A673 (cell line): ENCODE measurements at regions not wholly inside any gene's neighbourhood (a gene's known extent, or its start where the extent isn't known, plus 50 kb on each side); places are given as distances from the start of the nearest gene placed in this dataset.

Experiments
- BruUV-seq: library from RNA; stranded (reverse); fragments of 400-500 nt; replicated peaks from 2 replicates; lab custom pipeline; 2021; lab: Mats Ljungman, UMichigan
- CTCF ChIA-PET: fragments of 300-600 bp; sonication (Branson Sonifier 250); formaldehyde crosslinking; loops from one replicate; lab custom pipeline; 2022; ENCODE audit warnings: antibody characterized with exemption; lab: Charles Lee
- POLR2A ChIA-PET: fragments of 300-600 bp; sonication (Branson Sonifier 250); formaldehyde crosslinking; loops from one replicate; lab custom pipeline; 2022; ENCODE audit warnings: antibody characterized with exemption; ENCODE audit not compliant: low non-redundant PET; lab: Charles Lee
- DNase-seq: peaks from one replicate; pipeline ENCODE4 v3.0.0-alpha.2; 2015; ENCODE audit warnings: low spot score
- H3K27ac ChIP-seq: fragments of 200-600 bp; sonication (generic); 2 replicates; pipeline ENCODE4 v1.5.1; 2016; ENCODE audit warnings: mixed run types, low read depth, mild to moderate bottlenecking, mixed read lengths, antibody characterized with exemption, low read length; ENCODE audit not compliant: poor library complexity, severe bottlenecking
- H3K27me3 ChIP-seq: fragments of 200-600 bp; sonication (generic); replicated peaks from 2 replicates; pipeline ENCODE4 v1.6.1; 2017; ENCODE audit warnings: mixed run types, low read depth, mild to moderate bottlenecking, mixed read lengths, antibody characterized with exemption, low read length; ENCODE audit not compliant: insufficient read depth, poor library complexity
- H3K36me3 ChIP-seq: fragments of 200-600 bp; sonication (generic); 2 replicates; pipeline ENCODE4 v1.6.1; 2016; ENCODE audit warnings: mixed run types, mild to moderate bottlenecking, mixed read lengths, antibody characterized with exemption, low read length; ENCODE audit not compliant: insufficient read depth, poor library complexity, severe bottlenecking
- H3K4me1 ChIP-seq: fragments of 200-600 bp; sonication (generic); 2 replicates; pipeline ENCODE4 v1.6.1; 2017; ENCODE audit warnings: mixed run types, mild to moderate bottlenecking, mixed read lengths, antibody characterized with exemption, low read length; ENCODE audit not compliant: insufficient read depth, poor library complexity, severe bottlenecking
- H3K4me3 ChIP-seq: fragments of 200-600 bp; sonication (generic); 2 replicates; pipeline ENCODE4 v1.5.1; 2016; ENCODE audit warnings: low read depth, mixed run types, mild to moderate bottlenecking, mixed read lengths, low read length; ENCODE audit not compliant: poor library complexity, severe bottlenecking
- H3K9me3 ChIP-seq: fragments of 200-600 bp; sonication (generic); 2 replicates; pipeline ENCODE4 v1.6.1; 2016; ENCODE audit warnings: mixed run types, low read depth, mild to moderate bottlenecking, mixed read lengths, antibody characterized with exemption, low read length; ENCODE audit not compliant: poor library complexity, severe bottlenecking
- CTCF ChIP-seq: fragments of 300-800, 200-600 bp; sonication (generic); conservative IDR thresholded peaks from 2 replicates; pipeline ENCODE4 v1.5.1; 2017; ENCODE audit warnings: low read depth, mild to moderate bottlenecking, antibody characterized with exemption, low read length, moderate library complexity, mixed read lengths
- EZH2 ChIP-seq: fragments of 200-600 bp; sonication (generic); IDR thresholded peaks from 2 replicates; pipeline ENCODE4 v1.6.1; 2017; ENCODE audit warnings: borderline replicate concordance, low read depth, mild to moderate bottlenecking, mixed read lengths, antibody characterized with exemption, low read length; ENCODE audit not compliant: poor library complexity, severe bottlenecking
- intact Hi-C: fragments of 100-400 bp; cut with micrococcal nuclease; formaldehyde crosslinking; loops from one replicate; pipeline ENCODE4 v1.10.0; 2022; ENCODE audit not compliant: unreplicated experiment

DNA sequence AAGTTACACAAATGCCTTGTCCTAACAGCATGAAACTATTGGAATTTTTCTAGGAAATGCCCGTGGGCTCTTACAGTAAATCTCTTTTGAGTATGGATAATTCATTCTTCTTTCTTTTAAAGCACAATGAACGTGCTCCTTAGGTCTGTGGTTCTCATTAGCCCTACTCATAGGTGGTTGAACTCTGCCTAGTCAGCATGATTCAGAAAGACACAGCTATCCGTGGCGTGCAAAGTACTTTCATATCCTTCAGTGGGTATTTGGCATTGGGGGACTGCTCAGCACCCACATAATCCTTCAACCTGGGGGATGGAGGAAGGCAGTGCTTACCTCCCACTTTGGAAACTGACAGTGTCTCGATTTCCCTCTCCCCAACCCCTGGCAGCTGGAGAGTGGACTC is 462.0 kb upstream of the CLINT1 start:
- CTCF ChIA-PET = no interaction called here
- H3K4me1 ChIP-seq = no peaks in the 10 kb centered on the region
- H3K27ac ChIP-seq = no peak overlapping the region
- no peak overlapping the region for H3K4me3 ChIP-seq
- H3K27me3 ChIP-seq = no peaks in the 10 kb centered on the region
- TF ChIP-seq EZH2 (no peak), CTCF (no peak)
- intact Hi-C loops = no loop called here
- BruUV-seq = no TSS peak
- POLR2A ChIA-PET = no interaction called here
- DNase-seq = no peak
- no peaks in the 10 kb centered on the region for H3K36me3 ChIP-seq
- H3K9me3 ChIP-seq = no peaks in the 10 kb centered on the region

DNA sequence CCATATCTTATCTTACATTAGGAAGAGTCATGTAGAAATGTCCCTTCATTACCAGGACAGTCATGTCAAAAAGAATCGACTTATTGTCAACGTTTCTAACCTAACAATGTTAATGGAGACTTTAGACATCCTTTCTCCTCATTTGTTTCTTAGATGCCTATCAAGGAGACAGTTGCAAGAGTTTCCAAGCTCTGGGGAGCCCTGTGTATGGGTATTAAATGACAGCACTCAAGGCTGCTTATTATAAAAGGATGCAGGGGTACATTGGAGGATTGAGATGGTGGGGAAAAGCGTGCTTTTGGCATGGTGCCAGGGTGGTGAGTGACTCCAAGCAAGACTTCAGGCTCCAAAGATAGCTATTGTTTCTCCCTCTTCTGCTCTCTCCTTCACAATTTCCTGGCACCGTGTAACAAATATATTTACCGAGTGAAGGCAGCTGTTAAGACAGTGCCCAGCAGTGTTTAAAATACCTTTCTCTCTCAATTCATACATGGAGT is 461.3 kb upstream of the CLINT1 start:
- POLR2A ChIA-PET = no interaction called here
- Histone ChIP-seq H3K4me3 (no peak overlapping the region), H3K4me1 (no peaks in the 10 kb centered on the region), H3K27ac (no peak overlapping the region), H3K27me3 (no peaks in the 10 kb centered on the region), H3K36me3 (no peaks in the 10 kb centered on the region), H3K9me3 (no peaks in the 10 kb centered on the region)
- TF ChIP-seq EZH2 (no peak), CTCF (no peak)
- BruUV-seq = no TSS peak
- CTCF ChIA-PET = no interaction called here
- DNase-seq = no peak
- intact Hi-C loops = no loop called here

- intact Hi-C loops = no loop called here
- H3K9me3 ChIP-seq = no peaks in the 10 kb centered on the region
- ChIA-PET CTCF (no interaction called here), POLR2A (no interaction called here)
- no TSS peak for BruUV-seq
- no peaks in the 10 kb centered on the region for H3K4me1 ChIP-seq
- DNase-seq = no peak
- H3K27me3 ChIP-seq = no peaks in the 10 kb centered on the region
- H3K4me3 ChIP-seq = no peak overlapping the region
- TF ChIP-seq CTCF = no peak
- no peak for TF ChIP-seq EZH2
- H3K36me3 ChIP-seq = no peaks in the 10 kb centered on the region
- no peak overlapping the region for H3K27ac ChIP-seq
Observed at GRCh38 chr5:158317507-158317906, 458.6 kb upstream of the CLINT1 start.
